ENCODE measurements at regions not wholly inside any gene's neighbourhood (a gene's known extent, or its start where the extent isn't known, plus 50 kb on each side); places are given as distances from the start of the nearest gene placed in this dataset.

DNA sequence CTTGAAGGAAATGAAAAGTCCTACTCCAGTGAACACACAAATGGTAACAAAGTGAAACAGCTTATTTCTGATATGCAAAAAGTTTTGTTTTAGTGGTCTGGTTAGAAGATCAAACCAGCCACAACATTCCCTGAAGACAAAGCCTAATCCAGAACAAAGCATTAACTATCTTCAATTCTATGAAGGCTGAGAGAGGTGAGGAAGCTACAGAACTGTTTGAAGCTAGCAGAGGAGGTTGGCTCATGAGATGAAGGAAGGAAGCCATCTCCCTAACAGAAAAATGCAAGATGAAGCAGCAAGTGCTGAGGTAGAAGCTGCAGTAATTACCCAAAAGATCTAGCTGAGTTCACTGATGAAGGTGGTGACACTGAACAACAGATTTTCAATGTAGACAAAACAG lies 168.4 kb downstream of the IGLL1 start:
- no peak overlapping the region for H3K4me3 Mint-ChIP-seq
- no peaks in the 10 kb centered on the region for H4K20me1 ChIP-seq (ENCODE audit: insufficient read depth, low read length)
- H3K36me3 Mint-ChIP-seq = no peaks in the 10 kb centered on the region
- H3K36me3 ChIP-seq (replicated peaks in 1 of 2; ENCODE audit: control insufficient read depth in 1 of 2, insufficient read depth in 2 of 2, low read length in 2 of 2) = no peaks in the 10 kb centered on the region
- H3K9ac ChIP-seq (ENCODE audit: insufficient read depth, low read length, poor library complexity, severe bottlenecking) = no peak overlapping the region
- intact Hi-C loops (cut with micrococcal nuclease) = no loop called here
- no peak overlapping the region for H2AFZ ChIP-seq (ENCODE audit: insufficient read depth, low read depth, low read length, poor library complexity, severe bottlenecking)
- H3K27me3 ChIP-seq (ENCODE audit: control insufficient read depth in 2 of 2, insufficient read depth in 2 of 2, low read length in 2 of 2) = no peaks in the 10 kb centered on the region
- H3K27ac Mint-ChIP-seq = no peak overlapping the region
- no peaks in the 10 kb centered on the region for H3K9me3 ChIP-seq (replicated peaks in 1 of 2; ENCODE audit: control insufficient read depth in 1 of 2, insufficient read depth in 1 of 2, low read length in 2 of 2)
- no peaks in the 10 kb centered on the region for H3K4me1 ChIP-seq (ENCODE audit: control insufficient read depth in 1 of 2, insufficient read depth in 2 of 2, low read length in 2 of 2)
- no peak overlapping the region for H3K4me3 ChIP-seq (replicated peaks in 1 of 3; ENCODE audit: low read depth in 2 of 3, low read length in 3 of 3)
- H3K27ac ChIP-seq (ENCODE audit: low read depth in 1 of 2, low read length in 2 of 2) = no peak overlapping the region
- TF ChIP-seq, protein P1, sequence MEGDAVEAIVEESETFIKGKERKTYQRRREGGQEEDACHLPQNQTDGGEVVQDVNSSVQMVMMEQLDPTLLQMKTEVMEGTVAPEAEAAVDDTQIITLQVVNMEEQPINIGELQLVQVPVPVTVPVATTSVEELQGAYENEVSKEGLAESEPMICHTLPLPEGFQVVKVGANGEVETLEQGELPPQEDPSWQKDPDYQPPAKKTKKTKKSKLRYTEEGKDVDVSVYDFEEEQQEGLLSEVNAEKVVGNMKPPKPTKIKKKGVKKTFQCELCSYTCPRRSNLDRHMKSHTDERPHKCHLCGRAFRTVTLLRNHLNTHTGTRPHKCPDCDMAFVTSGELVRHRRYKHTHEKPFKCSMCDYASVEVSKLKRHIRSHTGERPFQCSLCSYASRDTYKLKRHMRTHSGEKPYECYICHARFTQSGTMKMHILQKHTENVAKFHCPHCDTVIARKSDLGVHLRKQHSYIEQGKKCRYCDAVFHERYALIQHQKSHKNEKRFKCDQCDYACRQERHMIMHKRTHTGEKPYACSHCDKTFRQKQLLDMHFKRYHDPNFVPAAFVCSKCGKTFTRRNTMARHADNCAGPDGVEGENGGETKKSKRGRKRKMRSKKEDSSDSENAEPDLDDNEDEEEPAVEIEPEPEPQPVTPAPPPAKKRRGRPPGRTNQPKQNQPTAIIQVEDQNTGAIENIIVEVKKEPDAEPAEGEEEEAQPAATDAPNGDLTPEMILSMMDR (IDR thresholded peaks at IDR 0.05) = no peak
- H3K9me3 Mint-ChIP-seq = no peaks in the 10 kb centered on the region
- DNase-seq = no peak
- peaks cover 0 to 3% (median under 1%) of the 10 kb centered on the region in 3 donors for H3K27me3 Mint-ChIP-seq (ENCODE audit: low read depth in 3 of 3)
- no peaks in the 10 kb centered on the region for H3K79me2 ChIP-seq (ENCODE audit: insufficient read depth, low read length)
- H3K4me2 ChIP-seq (replicated peaks; ENCODE audit: extremely low read depth, low read length, poor library complexity, severe bottlenecking) = no peak overlapping the region
- no peaks in the 10 kb centered on the region for H3K4me1 Mint-ChIP-seq

DNA sequence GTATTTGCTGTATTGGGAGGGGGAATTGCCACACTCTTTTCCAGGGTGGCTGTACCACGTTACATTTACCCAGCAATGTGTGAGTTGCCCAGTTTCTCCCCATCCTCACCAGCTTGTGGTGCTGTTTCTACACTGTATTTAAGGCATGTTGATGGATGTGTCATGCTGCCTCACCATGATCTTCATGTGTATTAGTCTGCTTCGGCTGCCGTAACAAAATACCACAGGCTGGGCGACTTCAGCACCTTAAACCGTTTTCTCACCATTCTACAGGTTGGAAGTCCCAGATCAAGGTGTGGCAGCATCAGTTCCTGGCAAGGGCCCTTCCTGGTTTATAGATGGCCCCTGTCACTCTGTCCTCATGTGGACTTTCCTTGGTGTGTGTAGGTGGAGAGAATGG lies 169.7 kb downstream of the IGLL1 start:
- H3K27me3 ChIP-seq (ENCODE audit: control insufficient read depth in 2 of 2, insufficient read depth in 2 of 2, low read length in 2 of 2) = no peaks in the 10 kb centered on the region
- H3K4me1 ChIP-seq (ENCODE audit: control insufficient read depth in 1 of 2, insufficient read depth in 2 of 2, low read length in 2 of 2) = no peaks in the 10 kb centered on the region
- no peaks in the 10 kb centered on the region for H3K36me3 ChIP-seq (replicated peaks in 1 of 2; ENCODE audit: control insufficient read depth in 1 of 2, insufficient read depth in 2 of 2, low read length in 2 of 2)
- WGBS (ENCODE audit: insufficient coverage) = 100% methylated on average over 3 of the region's 5 CpGs
- no peak overlapping the region for H3K4me3 Mint-ChIP-seq
- no peaks in the 10 kb centered on the region for H4K20me1 ChIP-seq (ENCODE audit: insufficient read depth, low read length)
- H2AFZ ChIP-seq (ENCODE audit: insufficient read depth, low read depth, low read length, poor library complexity, severe bottlenecking) = no peak overlapping the region
- no peak overlapping the region for H3K4me2 ChIP-seq (replicated peaks; ENCODE audit: extremely low read depth, low read length, poor library complexity, severe bottlenecking)
- intact Hi-C loops (cut with micrococcal nuclease) = no loop called here
- H3K79me2 ChIP-seq (ENCODE audit: insufficient read depth, low read length) = no peaks in the 10 kb centered on the region
- H3K9me3 ChIP-seq (replicated peaks in 1 of 2; ENCODE audit: control insufficient read depth in 1 of 2, insufficient read depth in 1 of 2, low read length in 2 of 2) = no peaks in the 10 kb centered on the region
- TF ChIP-seq, protein P1 (IDR thresholded peaks at IDR 0.05) = no peak
- no peak overlapping the region for H3K4me3 ChIP-seq (replicated peaks in 1 of 3; ENCODE audit: low read depth in 2 of 3, low read length in 3 of 3)
- H3K27ac Mint-ChIP-seq = no peak overlapping the region
- no peak overlapping the region for H3K27ac ChIP-seq (ENCODE audit: low read depth in 1 of 2, low read length in 2 of 2)
- H3K9ac ChIP-seq (ENCODE audit: insufficient read depth, low read length, poor library complexity, severe bottlenecking) = no peak overlapping the region
- H3K36me3 Mint-ChIP-seq = no peaks in the 10 kb centered on the region
- H3K27me3 Mint-ChIP-seq (ENCODE audit: low read depth in 3 of 3) = peaks cover 0 to 3% (median 3%) of the 10 kb centered on the region in 3 donors
- no peaks in the 10 kb centered on the region for H3K4me1 Mint-ChIP-seq
- no peaks in the 10 kb centered on the region for H3K9me3 Mint-ChIP-seq
- no peak for DNase-seq
